CD14-positive monocyte (primary cell): ENCODE measurements at regions not wholly inside any gene's neighbourhood (a gene's known extent, or its start where the extent isn't known, plus 50 kb on each side); places are given as distances from the start of the nearest gene placed in this dataset.

Source experiments
- DNase-seq, 3 donors: peaks; one replicate each; pipeline ENCODE4 v3.0.0-alpha.2; 2011 to 2022
- H2AFZ ChIP-seq: 2 replicates; pipeline ENCODE4 v1.6.0; 2012; ENCODE audit warnings: mild to moderate bottlenecking, low read depth, low read length, inconsistent platforms; ENCODE audit not compliant: insufficient read depth, poor library complexity, severe bottlenecking
- H3K27ac ChIP-seq, 2 donors: 1 replicate in 1 of 2; 2 replicates in 1 of 2; pipeline ENCODE4 v1.5.1; 2012 to 2013; ENCODE audit warnings: low read length in 2 of 2, control low read depth in 1 of 2, inconsistent platforms in 1 of 2, low read depth in 1 of 2, mild to moderate bottlenecking in 1 of 2
- H3K27me3 ChIP-seq, 2 donors: one replicate each; pipeline versions ENCODE4 v1.6.0 to v1.6.1; 2011 to 2013; ENCODE audit warnings: low read length in 2 of 2; ENCODE audit not compliant: control insufficient read depth in 2 of 2, insufficient read depth in 2 of 2
- H3K36me3 ChIP-seq, 2 donors: replicated peaks in 1 of 2; 1 replicate in 1 of 2; 2 replicates in 1 of 2; pipeline versions ENCODE4 v1.5.1 to v1.6.1; 2012 to 2013; ENCODE audit warnings: low read length in 2 of 2, control low read depth in 1 of 2, inconsistent platforms in 1 of 2, mild to moderate bottlenecking in 1 of 2; ENCODE audit not compliant: insufficient read depth in 2 of 2, control insufficient read depth in 1 of 2
- H3K4me1 ChIP-seq, 2 donors: 1 replicate in 1 of 2; 2 replicates in 1 of 2; pipeline versions ENCODE4 v1.5.1 to v1.6.1; 2012 to 2013; ENCODE audit warnings: low read length in 2 of 2, control low read depth in 1 of 2, inconsistent platforms in 1 of 2, mild to moderate bottlenecking in 1 of 2, moderate library complexity in 1 of 2; ENCODE audit not compliant: insufficient read depth in 2 of 2, control insufficient read depth in 1 of 2
- H3K4me2 ChIP-seq: replicated peaks from 2 replicates; pipeline ENCODE3; 2012; ENCODE audit warnings: low read length, moderate library complexity, mild to moderate bottlenecking; ENCODE audit not compliant: poor library complexity, severe bottlenecking; ENCODE audit errors: extremely low read depth
- H3K4me3 ChIP-seq, 3 experiments: fragments of 200-600 bp in 1 of 3; sonication (generic) in 1 of 3; replicated peaks in 1 of 3; 1 replicate in 2 of 3; 2 replicates in 1 of 3; pipeline ENCODE4 v1.5.1; 2011 to 2013; ENCODE audit warnings: low read length in 3 of 3, mild to moderate bottlenecking in 3 of 3, control low read depth in 2 of 3, low read depth in 2 of 3, inconsistent platforms in 1 of 3, moderate library complexity in 1 of 3
- H3K79me2 ChIP-seq: 2 replicates; pipeline ENCODE4 v1.6.0; 2012; ENCODE audit warnings: mild to moderate bottlenecking, control low read depth, inconsistent platforms, low read length, moderate library complexity; ENCODE audit not compliant: insufficient read depth
- H3K9ac ChIP-seq: 2 replicates; pipeline ENCODE4 v1.6.0; 2017; ENCODE audit warnings: low read length, mild to moderate bottlenecking; ENCODE audit not compliant: insufficient read depth, poor library complexity, severe bottlenecking
- H3K9me3 ChIP-seq, 2 donors: replicated peaks in 1 of 2; 1 replicate in 1 of 2; 2 replicates in 1 of 2; pipeline versions ENCODE4 v1.5.1 to v1.6.1; 2012 to 2013; ENCODE audit warnings: low read length in 2 of 2, control low read depth in 1 of 2; ENCODE audit not compliant: control insufficient read depth in 1 of 2, insufficient read depth in 1 of 2
- H4K20me1 ChIP-seq: 2 replicates; pipeline ENCODE4 v1.6.0; 2012; ENCODE audit warnings: mild to moderate bottlenecking, low read length, control low read depth, moderate library complexity; ENCODE audit not compliant: insufficient read depth
- H3K27ac Mint-ChIP-seq, 7 donors: one replicate each; pipeline ENCODE4 v1.8.0; 2020; ENCODE audit warnings: mild to moderate bottlenecking in 7 of 7, mixed read lengths in 7 of 7, moderate library complexity in 6 of 7, inconsistent platforms in 2 of 7
- H3K27me3 Mint-ChIP-seq, 3 donors: one replicate each; pipeline ENCODE4 v1.8.0; 2021 to 2022; ENCODE audit warnings: low read depth in 3 of 3, mild to moderate bottlenecking in 3 of 3, mixed read lengths in 3 of 3, moderate library complexity in 3 of 3, inconsistent platforms in 1 of 3
- H3K36me3 Mint-ChIP-seq, 2 donors: one replicate each; pipeline ENCODE4 v1.8.0; 2020; ENCODE audit warnings: mixed read lengths in 2 of 2, inconsistent platforms in 1 of 2, mild to moderate bottlenecking in 1 of 2
- H3K4me1 Mint-ChIP-seq: one replicate; pipeline ENCODE4 v1.8.0; 2020; ENCODE audit warnings: mild to moderate bottlenecking, mixed read lengths
- H3K4me3 Mint-ChIP-seq, 2 donors: one replicate each; pipeline ENCODE4 v1.8.0; 2020; ENCODE audit warnings: mild to moderate bottlenecking in 2 of 2, mixed read lengths in 2 of 2, moderate library complexity in 1 of 2
- H3K9me3 Mint-ChIP-seq, 7 donors: one replicate each; pipeline ENCODE4 v1.8.0; 2020 to 2022; ENCODE audit warnings: mixed read lengths in 7 of 7, mild to moderate bottlenecking in 6 of 7, moderate library complexity in 6 of 7, inconsistent platforms in 2 of 7
- WGBS: methylation state at CpG from one replicate; pipeline ENCODE4 v1.1.5; 2013; ENCODE audit warnings: missing lambda C conversion rate; ENCODE audit not compliant: insufficient coverage; 5-methylcytosine and 5-hydroxymethylcytosine counted together
- intact Hi-C, 2 donors: fragments of 100-400 bp; cut with micrococcal nuclease; formaldehyde crosslinking; loops; one replicate each; pipeline versions ENCODE4 v1.15.0 to v1.15.1; 2023
- TF ChIP-seq, protein P1 (sequence below): fragments of 200-600 bp; IDR thresholded peaks from one replicate; pipeline ENCODE4 v1.8.0; 2022; ENCODE audit warnings: antibody characterized with exemption, mild to moderate bottlenecking

DNA sequence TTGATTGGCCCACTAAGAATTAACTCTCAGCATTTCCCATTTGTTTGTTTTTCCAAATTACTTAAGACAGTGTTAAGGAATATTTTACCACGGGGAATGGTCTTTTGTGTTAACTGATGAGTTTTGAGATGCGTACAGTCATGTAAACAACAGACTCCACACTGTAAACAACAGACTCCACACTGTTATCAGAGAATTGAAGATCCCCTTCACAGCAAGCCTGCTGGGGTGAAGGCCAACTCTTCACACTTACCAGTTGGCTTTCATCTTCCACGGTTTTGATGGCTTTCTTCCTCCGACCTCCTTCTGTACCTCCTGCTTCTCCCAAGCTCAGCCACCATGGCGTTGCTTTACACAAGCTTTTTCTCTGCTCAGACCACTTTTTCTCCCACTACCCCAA lies 166.8 kb downstream of the TMEM200C start:
- H3K79me2 ChIP-seq = no peaks in the 10 kb centered on the region
- no peak overlapping the region for H3K4me3 ChIP-seq
- no peaks in the 10 kb centered on the region for H3K27me3 ChIP-seq
- Mint-ChIP-seq H3K36me3 (no peaks in the 10 kb centered on the region), H3K4me3 (no peak overlapping the region), H3K9me3 (peaks cover 0 to 4% (median 2%) of the 10 kb centered on the region in 7 donors), H3K4me1 (no peaks in the 10 kb centered on the region), H3K27ac (no peak overlapping the region), H3K27me3 (peaks cover 0 to 5% (median 5%) of the 10 kb centered on the region in 3 donors)
- WGBS = 26% methylated on average over 3 of the region's 5 CpGs
- H4K20me1 ChIP-seq = no peaks in the 10 kb centered on the region
- no peak overlapping the region for H2AFZ ChIP-seq
- no peak overlapping the region for H3K9ac ChIP-seq
- no peaks in the 10 kb centered on the region for H3K36me3 ChIP-seq
- DNase-seq = no peak
- TF ChIP-seq, protein P1, sequence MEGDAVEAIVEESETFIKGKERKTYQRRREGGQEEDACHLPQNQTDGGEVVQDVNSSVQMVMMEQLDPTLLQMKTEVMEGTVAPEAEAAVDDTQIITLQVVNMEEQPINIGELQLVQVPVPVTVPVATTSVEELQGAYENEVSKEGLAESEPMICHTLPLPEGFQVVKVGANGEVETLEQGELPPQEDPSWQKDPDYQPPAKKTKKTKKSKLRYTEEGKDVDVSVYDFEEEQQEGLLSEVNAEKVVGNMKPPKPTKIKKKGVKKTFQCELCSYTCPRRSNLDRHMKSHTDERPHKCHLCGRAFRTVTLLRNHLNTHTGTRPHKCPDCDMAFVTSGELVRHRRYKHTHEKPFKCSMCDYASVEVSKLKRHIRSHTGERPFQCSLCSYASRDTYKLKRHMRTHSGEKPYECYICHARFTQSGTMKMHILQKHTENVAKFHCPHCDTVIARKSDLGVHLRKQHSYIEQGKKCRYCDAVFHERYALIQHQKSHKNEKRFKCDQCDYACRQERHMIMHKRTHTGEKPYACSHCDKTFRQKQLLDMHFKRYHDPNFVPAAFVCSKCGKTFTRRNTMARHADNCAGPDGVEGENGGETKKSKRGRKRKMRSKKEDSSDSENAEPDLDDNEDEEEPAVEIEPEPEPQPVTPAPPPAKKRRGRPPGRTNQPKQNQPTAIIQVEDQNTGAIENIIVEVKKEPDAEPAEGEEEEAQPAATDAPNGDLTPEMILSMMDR = no peak
- no peaks in the 10 kb centered on the region for H3K4me1 ChIP-seq
- no peaks in the 10 kb centered on the region for H3K9me3 ChIP-seq
- intact Hi-C loops = no loop called here
- no peak overlapping the region for H3K27ac ChIP-seq
- no peak overlapping the region for H3K4me2 ChIP-seq

DNA sequence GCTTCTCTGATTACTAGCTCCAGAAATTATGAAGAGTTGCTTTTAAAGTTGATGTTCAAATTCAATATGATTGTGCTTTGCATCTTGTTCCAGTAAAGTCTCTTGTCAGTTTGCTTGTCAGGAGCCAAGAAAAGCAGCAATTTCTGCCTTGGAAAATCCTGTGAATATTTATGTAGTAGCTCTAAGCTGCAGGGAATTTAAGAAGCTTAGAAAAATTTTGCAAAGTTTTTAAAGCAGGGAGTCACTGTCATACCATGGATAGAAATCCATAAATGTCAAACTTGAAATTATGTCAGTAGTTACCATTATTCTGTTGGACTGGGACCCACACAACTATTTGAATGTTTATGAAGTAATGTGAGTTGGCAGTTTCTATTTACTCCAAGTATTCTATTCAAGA lies 169.3 kb downstream of the TMEM200C start:
- H3K27me3 Mint-ChIP-seq = peaks cover 0 to 7% (median 6%) of the 10 kb centered on the region in 3 donors
- no peaks in the 10 kb centered on the region for H3K36me3 Mint-ChIP-seq
- no peak overlapping the region for H3K27ac Mint-ChIP-seq
- no peak for DNase-seq
- H3K9ac ChIP-seq = no peak overlapping the region
- no peaks in the 10 kb centered on the region for H4K20me1 ChIP-seq
- peaks cover 0 to 5% (median 2%) of the 10 kb centered on the region in 7 donors for H3K9me3 Mint-ChIP-seq
- no peak overlapping the region for H3K4me3 ChIP-seq
- no peak overlapping the region for H3K4me3 Mint-ChIP-seq
- intact Hi-C loops = no loop called here
- no peaks in the 10 kb centered on the region for H3K27me3 ChIP-seq
- H3K4me2 ChIP-seq = no peak overlapping the region
- no peaks in the 10 kb centered on the region for H3K4me1 ChIP-seq
- TF ChIP-seq, protein P1 = no peak
- H3K79me2 ChIP-seq = no peaks in the 10 kb centered on the region
- no peaks in the 10 kb centered on the region for H3K9me3 ChIP-seq
- H3K36me3 ChIP-seq = no peaks in the 10 kb centered on the region
- H2AFZ ChIP-seq = no peak overlapping the region
- no peak overlapping the region for H3K27ac ChIP-seq
- no peaks in the 10 kb centered on the region for H3K4me1 Mint-ChIP-seq
